OCI-LY3 (cell line): ENCODE measurements at regions not wholly inside any gene's neighbourhood (a gene's known extent, or its start where the extent isn't known, plus 50 kb on each side); places are given as distances from the start of the nearest gene placed in this dataset.

Experiments used
- H2AFZ ChIP-seq: fragments of 200-600, 300-600 bp; shearing (Covaris generic); 2 replicates; pipeline ENCODE4 v1.6.0; 2014; ENCODE audit warnings: antibody characterized with exemption, low read depth, low read length
- H3K27ac ChIP-seq: fragments of 200-600, 300-600 bp; sonication (generic); 2 replicates; pipeline ENCODE4 v1.5.1; 2014; ENCODE audit warnings: mild to moderate bottlenecking, low read length, moderate library complexity, mixed read lengths
- H3K27me3 ChIP-seq: fragments of 200-600, 300-600 bp; sonication (generic); 2 replicates; pipeline ENCODE4 v1.6.1; 2014; ENCODE audit warnings: low read depth, low read length, mixed read lengths
- H3K36me3 ChIP-seq: fragments of 200-600, 300-600 bp; sonication (generic); replicated peaks from 2 replicates; pipeline ENCODE3; 2014; ENCODE audit warnings: low read depth, low read length, mixed read lengths
- H3K4me1 ChIP-seq: fragments of 300-600, 200-600 bp; sonication (generic); 2 replicates; pipeline ENCODE4 v1.6.1; 2014; ENCODE audit warnings: low read length, mixed read lengths
- H3K4me2 ChIP-seq: fragments of 200-600, 300-600 bp; sonication (generic); 2 replicates; pipeline ENCODE4 v1.6.1; 2014; ENCODE audit warnings: low read length, mixed read lengths
- H3K4me3 ChIP-seq: fragments of 300-600, 200-600 bp; sonication (generic); 2 replicates; pipeline ENCODE4 v1.5.1; 2014; ENCODE audit warnings: antibody characterized with exemption, mild to moderate bottlenecking, low read length, moderate library complexity
- H3K79me2 ChIP-seq: fragments of 300-600, 200-600 bp; shearing (Covaris generic); 2 replicates; pipeline ENCODE4 v1.6.1; 2014; ENCODE audit warnings: mild to moderate bottlenecking, low read length, mixed read lengths
- H3K9ac ChIP-seq: fragments of 300-600, 200-600 bp; shearing (Covaris generic); 2 replicates; pipeline ENCODE4 v1.6.0; 2014; ENCODE audit warnings: mild to moderate bottlenecking, low read length, moderate library complexity
- H3K9me3 ChIP-seq: fragments of 200-600, 300-600 bp; shearing (Covaris generic); 2 replicates; pipeline ENCODE4 v1.6.1; 2014; ENCODE audit warnings: low read length, mixed read lengths; ENCODE audit not compliant: insufficient read depth
- H4K20me1 ChIP-seq: fragments of 200-600, 300-600 bp; sonication (generic); 2 replicates; pipeline ENCODE4 v1.6.1; 2016; ENCODE audit warnings: low read length, mixed read lengths; ENCODE audit not compliant: insufficient read depth
- EZH2phosphoT487 ChIP-seq: fragments of 200-600 bp; shearing (Covaris generic); IDR thresholded peaks from 2 replicates; pipeline ENCODE4 v1.6.1; 2018; ENCODE audit warnings: antibody characterized with exemption, mixed run types, low read depth
- TF ChIP-seq, protein P1 (sequence below): fragments of 200-600, 300-600 bp; sonication (generic); IDR thresholded peaks from 2 replicates; pipeline ENCODE4 v1.5.1; 2014; ENCODE audit warnings: antibody characterized with exemption, low read length, low read depth

DNA sequence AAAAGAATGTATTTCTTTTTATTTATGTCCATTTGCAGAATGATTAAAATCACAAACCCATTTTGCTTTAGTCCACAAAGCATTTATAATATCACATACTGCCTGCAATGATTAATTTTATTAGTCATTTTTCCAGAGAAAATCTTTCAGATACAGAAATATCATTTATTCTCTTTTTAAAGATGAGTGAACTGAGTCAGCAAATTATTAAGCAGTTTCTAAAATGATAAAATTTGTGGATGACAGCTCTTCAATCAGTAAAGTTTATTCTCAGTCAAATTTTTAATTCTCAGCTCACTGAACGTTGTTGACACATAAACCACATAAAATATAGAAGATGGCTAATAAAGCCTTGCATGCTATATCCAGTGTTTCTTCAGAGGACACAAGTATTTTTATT lies 485.5 kb downstream of the PRR32 start:
- TF ChIP-seq EZH2phosphoT487: no peak
- TF ChIP-seq, protein P1, sequence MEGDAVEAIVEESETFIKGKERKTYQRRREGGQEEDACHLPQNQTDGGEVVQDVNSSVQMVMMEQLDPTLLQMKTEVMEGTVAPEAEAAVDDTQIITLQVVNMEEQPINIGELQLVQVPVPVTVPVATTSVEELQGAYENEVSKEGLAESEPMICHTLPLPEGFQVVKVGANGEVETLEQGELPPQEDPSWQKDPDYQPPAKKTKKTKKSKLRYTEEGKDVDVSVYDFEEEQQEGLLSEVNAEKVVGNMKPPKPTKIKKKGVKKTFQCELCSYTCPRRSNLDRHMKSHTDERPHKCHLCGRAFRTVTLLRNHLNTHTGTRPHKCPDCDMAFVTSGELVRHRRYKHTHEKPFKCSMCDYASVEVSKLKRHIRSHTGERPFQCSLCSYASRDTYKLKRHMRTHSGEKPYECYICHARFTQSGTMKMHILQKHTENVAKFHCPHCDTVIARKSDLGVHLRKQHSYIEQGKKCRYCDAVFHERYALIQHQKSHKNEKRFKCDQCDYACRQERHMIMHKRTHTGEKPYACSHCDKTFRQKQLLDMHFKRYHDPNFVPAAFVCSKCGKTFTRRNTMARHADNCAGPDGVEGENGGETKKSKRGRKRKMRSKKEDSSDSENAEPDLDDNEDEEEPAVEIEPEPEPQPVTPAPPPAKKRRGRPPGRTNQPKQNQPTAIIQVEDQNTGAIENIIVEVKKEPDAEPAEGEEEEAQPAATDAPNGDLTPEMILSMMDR: no peak
- no peaks in the 10 kb centered on the region for H4K20me1 ChIP-seq
- H3K9me3 ChIP-seq: no peaks in the 10 kb centered on the region
- no peak overlapping the region for H2AFZ ChIP-seq
- no peak overlapping the region for H3K27ac ChIP-seq
- no peaks in the 10 kb centered on the region for H3K27me3 ChIP-seq
- no peak overlapping the region for H3K4me2 ChIP-seq
- H3K79me2 ChIP-seq: no peaks in the 10 kb centered on the region
- no peak overlapping the region for H3K9ac ChIP-seq
- no peaks in the 10 kb centered on the region for H3K36me3 ChIP-seq
- H3K4me3 ChIP-seq: no peak overlapping the region
- H3K4me1 ChIP-seq: peaks cover 16% of the 10 kb centered on the region

DNA sequence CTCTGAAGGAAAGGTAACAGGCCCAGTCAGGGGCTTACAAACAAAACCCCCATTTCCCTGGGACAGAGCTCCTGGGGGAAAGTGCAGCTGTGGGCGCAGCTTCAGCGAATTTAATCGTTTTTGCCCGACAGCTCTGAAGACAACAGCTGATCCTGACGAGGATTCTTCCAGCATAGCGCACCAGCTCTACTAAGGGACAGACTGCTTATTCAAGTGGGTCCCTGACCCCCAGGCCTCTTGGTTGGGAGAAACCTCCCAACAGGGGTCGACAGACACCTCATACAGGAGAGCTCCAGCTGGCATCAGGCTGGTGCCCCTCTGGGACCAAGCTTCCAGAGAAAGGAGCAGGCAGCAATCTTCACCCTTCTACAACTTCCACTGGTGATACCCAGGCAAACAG lies 486.7 kb downstream of the PRR32 start:
- H3K79me2 ChIP-seq: no peaks in the 10 kb centered on the region
- H3K9ac ChIP-seq: no peak overlapping the region
- H3K4me2 ChIP-seq: no peak overlapping the region
- peaks cover 16% of the 10 kb centered on the region for H3K4me1 ChIP-seq
- H3K9me3 ChIP-seq: no peaks in the 10 kb centered on the region
- no peaks in the 10 kb centered on the region for H3K36me3 ChIP-seq
- H2AFZ ChIP-seq: no peak overlapping the region
- no peaks in the 10 kb centered on the region for H3K27me3 ChIP-seq
- H3K4me3 ChIP-seq: no peak overlapping the region
- no peaks in the 10 kb centered on the region for H4K20me1 ChIP-seq
- TF ChIP-seq, protein P1: no peak
- no peak for TF ChIP-seq EZH2phosphoT487
- no peak overlapping the region for H3K27ac ChIP-seq

DNA sequence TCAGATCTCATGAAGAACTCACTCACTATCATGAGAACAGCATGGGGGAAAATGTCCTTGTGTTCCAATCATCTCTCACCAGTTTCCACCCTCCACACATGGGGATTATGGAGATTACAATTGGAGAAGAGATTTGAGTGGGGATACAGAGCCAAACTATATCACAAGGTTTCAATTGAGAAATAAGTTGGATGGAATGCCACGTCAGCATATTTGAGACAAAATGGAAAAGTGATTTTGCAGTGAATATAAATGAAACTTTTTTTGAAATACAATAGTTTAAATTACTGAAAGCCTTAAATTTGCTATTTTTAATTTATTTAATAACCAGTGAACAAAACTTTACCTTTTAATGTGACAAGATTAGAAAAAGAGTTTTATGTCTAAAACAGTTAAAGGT lies 494.1 kb downstream of the PRR32 start:
- TF ChIP-seq EZH2phosphoT487: no peak
- TF ChIP-seq, protein P1: no peak
- no peaks in the 10 kb centered on the region for H3K79me2 ChIP-seq
- H2AFZ ChIP-seq: no peak overlapping the region
- H3K9me3 ChIP-seq: no peaks in the 10 kb centered on the region
- no peak overlapping the region for H3K4me3 ChIP-seq
- no peak overlapping the region for H3K27ac ChIP-seq
- H3K4me2 ChIP-seq: no peak overlapping the region
- H4K20me1 ChIP-seq: no peaks in the 10 kb centered on the region
- peaks cover 10% of the 10 kb centered on the region for H3K4me1 ChIP-seq
- H3K36me3 ChIP-seq: no peaks in the 10 kb centered on the region
- no peaks in the 10 kb centered on the region for H3K27me3 ChIP-seq
- no peak overlapping the region for H3K9ac ChIP-seq

DNA sequence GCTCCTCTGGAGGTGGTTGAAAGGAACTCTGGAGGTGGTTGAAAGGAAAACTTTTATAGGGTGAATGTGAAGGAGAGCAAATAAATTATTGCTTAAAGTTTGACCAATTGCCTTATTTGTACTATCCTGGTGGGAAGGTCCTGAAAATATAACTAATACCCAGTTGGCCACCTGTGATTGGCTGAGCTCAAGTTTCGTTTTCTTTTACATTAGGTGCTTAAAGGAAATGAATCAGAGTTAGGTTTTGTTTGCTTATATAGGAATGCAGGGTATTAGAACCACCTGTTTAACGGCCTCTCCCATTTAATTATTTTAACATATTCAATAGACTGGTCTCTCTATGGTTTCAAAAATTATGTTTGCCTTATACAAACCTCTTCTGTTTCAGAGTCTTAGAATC lies 497.6 kb downstream of the PRR32 start:
- Histone ChIP-seq H3K4me1 (no peaks in the 10 kb centered on the region), H3K36me3 (no peaks in the 10 kb centered on the region), H3K27me3 (no peaks in the 10 kb centered on the region), H3K4me3 (no peak overlapping the region), H4K20me1 (no peaks in the 10 kb centered on the region), H3K4me2 (no peak overlapping the region), H3K9me3 (no peaks in the 10 kb centered on the region), H2AFZ (no peak overlapping the region), H3K9ac (no peak overlapping the region), H3K27ac (no peak overlapping the region), H3K79me2 (no peaks in the 10 kb centered on the region)
- TF ChIP-seq, protein P1: no peak
- no peak for TF ChIP-seq EZH2phosphoT487
